ENCODE measurements at regions not wholly inside any gene's neighbourhood (a gene's known extent, or its start where the extent isn't known, plus 50 kb on each side); places are given as distances from the start of the nearest gene placed in this dataset.

GRCh38 chrX:134745636-134746409, 51.2 kb downstream of the PABIR2 start:
- H2BK12ac ChIP-seq (ENCODE audit: insufficient read length, low read depth, low read length), result no peak overlapping the region
- H4K91ac ChIP-seq (ENCODE audit: insufficient read length, low read depth, low read length), result no peak overlapping the region
- H3K4me2 ChIP-seq (ENCODE audit: insufficient read depth, insufficient read length, low read length), result no peak overlapping the region
- no peak overlapping the region for H2AK5ac ChIP-seq (ENCODE audit: insufficient read length, low read length)
- H2BK120ac ChIP-seq (ENCODE audit: low read depth, low read length, poor library complexity, severe bottlenecking), result no peak overlapping the region
- H4K20me1 ChIP-seq (ENCODE audit: control insufficient read depth, insufficient read depth, insufficient read length), result no peaks in the 10 kb centered on the region
- no peak overlapping the region for H2BK20ac ChIP-seq (ENCODE audit: low read depth, low read length, poor library complexity, severe bottlenecking)
- no peak overlapping the region for H3K23ac ChIP-seq (ENCODE audit: insufficient read length, low read depth, low read length)
- no peaks in the 10 kb centered on the region for H3K27me3 ChIP-seq (ENCODE audit: insufficient read depth, low read length)
- H3K27ac Mint-ChIP-seq, result no peak overlapping the region
- H3K4ac ChIP-seq (ENCODE audit: low read depth, low read length), result no peak overlapping the region
- peaks cover 2 to 64% of the 10 kb centered on the region in 2 experiments for H3K9me3 Mint-ChIP-seq
- H3K36me3 Mint-ChIP-seq (ENCODE audit: insufficient read depth in 1 of 3, low read depth in 3 of 3), result peaks cover 0 to 2% (median 0%) of the 10 kb centered on the region in 3 experiments; a peak in 2 of 7 replicates
- no CpG with 5 or more reads among the region's 3 CpGs for WGBS (ENCODE audit: extremely low coverage, insufficient read length, low lambda C conversion rate)
- H4K8ac ChIP-seq (replicated peaks; ENCODE audit: insufficient read length, low read depth, low read length), result no peak overlapping the region
- 0 out of 2 replicates have a peak, but pooled peaks cover 2% of the 10 kb centered on the region for H3K4me1 ChIP-seq (ENCODE audit: insufficient read depth, low read length)
- TF ChIP-seq, protein P1, sequence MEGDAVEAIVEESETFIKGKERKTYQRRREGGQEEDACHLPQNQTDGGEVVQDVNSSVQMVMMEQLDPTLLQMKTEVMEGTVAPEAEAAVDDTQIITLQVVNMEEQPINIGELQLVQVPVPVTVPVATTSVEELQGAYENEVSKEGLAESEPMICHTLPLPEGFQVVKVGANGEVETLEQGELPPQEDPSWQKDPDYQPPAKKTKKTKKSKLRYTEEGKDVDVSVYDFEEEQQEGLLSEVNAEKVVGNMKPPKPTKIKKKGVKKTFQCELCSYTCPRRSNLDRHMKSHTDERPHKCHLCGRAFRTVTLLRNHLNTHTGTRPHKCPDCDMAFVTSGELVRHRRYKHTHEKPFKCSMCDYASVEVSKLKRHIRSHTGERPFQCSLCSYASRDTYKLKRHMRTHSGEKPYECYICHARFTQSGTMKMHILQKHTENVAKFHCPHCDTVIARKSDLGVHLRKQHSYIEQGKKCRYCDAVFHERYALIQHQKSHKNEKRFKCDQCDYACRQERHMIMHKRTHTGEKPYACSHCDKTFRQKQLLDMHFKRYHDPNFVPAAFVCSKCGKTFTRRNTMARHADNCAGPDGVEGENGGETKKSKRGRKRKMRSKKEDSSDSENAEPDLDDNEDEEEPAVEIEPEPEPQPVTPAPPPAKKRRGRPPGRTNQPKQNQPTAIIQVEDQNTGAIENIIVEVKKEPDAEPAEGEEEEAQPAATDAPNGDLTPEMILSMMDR (conservative IDR thresholded peaks at IDR 0.05), result no peak
- H3K27ac ChIP-seq (ENCODE audit: insufficient read length, low read depth, low read length), result no peak overlapping the region
- no peaks in the 10 kb centered on the region for H3K79me2 ChIP-seq (ENCODE audit: insufficient read depth, low read length)
- no peak overlapping the region for H3K4me3 Mint-ChIP-seq
- H3K23me2 ChIP-seq (ENCODE audit: insufficient read length, low read depth, low read length, poor library complexity, severe bottlenecking), result no peaks in the 10 kb centered on the region
- no peak overlapping the region for H2BK5ac ChIP-seq (ENCODE audit: insufficient read length, low read length)
- H3K79me1 ChIP-seq (ENCODE audit: insufficient read depth, low read depth, low read length, poor library complexity, severe bottlenecking), result no peaks in the 10 kb centered on the region
- H2BK15ac ChIP-seq (ENCODE audit: low read depth, low read length), result no peak overlapping the region
- H3K27me3 Mint-ChIP-seq (ENCODE audit: low read depth), result peaks cover 4% of the 10 kb centered on the region
- H3K9ac ChIP-seq (ENCODE audit: extremely low read depth, insufficient read length, low read length), result no peak overlapping the region
- no peak overlapping the region for H3K56ac ChIP-seq (ENCODE audit: insufficient read length, low read depth, low read length)
- no peak overlapping the region for H2AFZ ChIP-seq (ENCODE audit: low read length)
- no peak overlapping the region for H3T11ph ChIP-seq (ENCODE audit: low read length)
- peaks cover 8 to 11% of the 10 kb centered on the region in 2 experiments for H3K4me1 Mint-ChIP-seq
- no peak overlapping the region for H4K5ac ChIP-seq (ENCODE audit: insufficient read length, low read depth, low read length)
- no peak overlapping the region for H3K18ac ChIP-seq (ENCODE audit: insufficient read length, low read depth, low read length)
- no peaks in the 10 kb centered on the region for H3K9me3 ChIP-seq (ENCODE audit: control insufficient read depth, low read depth, low read length)
- H3K14ac ChIP-seq (ENCODE audit: insufficient read depth, low read length), result no peak overlapping the region
- no peak for DNase-seq

All from H9 (cell line).